Astrocyte (in vitro differentiated cells and primary cell): ENCODE measurements at regions not wholly inside any gene's neighbourhood (a gene's known extent, or its start where the extent isn't known, plus 50 kb on each side); places are given as distances from the start of the nearest gene placed in this dataset.

Experiments
- EZH2 ChIP-seq: IDR thresholded peaks from 2 replicates; pipeline ENCODE4 v1.6.1; 2012; ENCODE audit warnings: mild to moderate bottlenecking, low read length, inconsistent platforms; ENCODE audit not compliant: insufficient read depth
- TF ChIP-seq, protein P1 (sequence below): IDR thresholded peaks from 2 replicates; pipeline ENCODE4 v1.5.1; 2011; ENCODE audit warnings: low read depth, mild to moderate bottlenecking, inconsistent platforms, low read length, moderate library complexity; ENCODE audit not compliant: insufficient read depth

DNA sequence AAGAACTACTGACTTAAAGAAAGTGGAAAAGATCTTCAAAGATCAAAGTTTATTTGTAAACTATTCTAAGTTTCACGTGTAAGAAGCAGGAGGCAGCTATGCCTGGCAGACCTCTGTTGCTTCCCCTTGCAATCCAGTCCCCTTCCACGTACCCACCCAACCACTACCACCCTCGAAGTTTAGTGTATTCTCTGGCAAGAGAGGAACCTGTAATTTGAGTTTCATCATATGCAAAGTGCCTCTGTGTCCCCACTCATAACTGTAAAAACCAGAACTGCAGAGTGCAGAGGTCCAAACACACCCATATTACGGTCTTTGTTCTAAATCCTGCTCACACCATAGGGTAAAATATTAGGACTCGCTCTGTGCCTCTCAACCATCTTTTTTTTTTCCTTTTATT lies 75.8 kb upstream of the FRY start:
- TF ChIP-seq, protein P1, sequence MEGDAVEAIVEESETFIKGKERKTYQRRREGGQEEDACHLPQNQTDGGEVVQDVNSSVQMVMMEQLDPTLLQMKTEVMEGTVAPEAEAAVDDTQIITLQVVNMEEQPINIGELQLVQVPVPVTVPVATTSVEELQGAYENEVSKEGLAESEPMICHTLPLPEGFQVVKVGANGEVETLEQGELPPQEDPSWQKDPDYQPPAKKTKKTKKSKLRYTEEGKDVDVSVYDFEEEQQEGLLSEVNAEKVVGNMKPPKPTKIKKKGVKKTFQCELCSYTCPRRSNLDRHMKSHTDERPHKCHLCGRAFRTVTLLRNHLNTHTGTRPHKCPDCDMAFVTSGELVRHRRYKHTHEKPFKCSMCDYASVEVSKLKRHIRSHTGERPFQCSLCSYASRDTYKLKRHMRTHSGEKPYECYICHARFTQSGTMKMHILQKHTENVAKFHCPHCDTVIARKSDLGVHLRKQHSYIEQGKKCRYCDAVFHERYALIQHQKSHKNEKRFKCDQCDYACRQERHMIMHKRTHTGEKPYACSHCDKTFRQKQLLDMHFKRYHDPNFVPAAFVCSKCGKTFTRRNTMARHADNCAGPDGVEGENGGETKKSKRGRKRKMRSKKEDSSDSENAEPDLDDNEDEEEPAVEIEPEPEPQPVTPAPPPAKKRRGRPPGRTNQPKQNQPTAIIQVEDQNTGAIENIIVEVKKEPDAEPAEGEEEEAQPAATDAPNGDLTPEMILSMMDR: no peak
- TF ChIP-seq EZH2: no peak
